ENCODE measurements at regions not wholly inside any gene's neighbourhood (a gene's known extent, or its start where the extent isn't known, plus 50 kb on each side); places are given as distances from the start of the nearest gene placed in this dataset.

DNA sequence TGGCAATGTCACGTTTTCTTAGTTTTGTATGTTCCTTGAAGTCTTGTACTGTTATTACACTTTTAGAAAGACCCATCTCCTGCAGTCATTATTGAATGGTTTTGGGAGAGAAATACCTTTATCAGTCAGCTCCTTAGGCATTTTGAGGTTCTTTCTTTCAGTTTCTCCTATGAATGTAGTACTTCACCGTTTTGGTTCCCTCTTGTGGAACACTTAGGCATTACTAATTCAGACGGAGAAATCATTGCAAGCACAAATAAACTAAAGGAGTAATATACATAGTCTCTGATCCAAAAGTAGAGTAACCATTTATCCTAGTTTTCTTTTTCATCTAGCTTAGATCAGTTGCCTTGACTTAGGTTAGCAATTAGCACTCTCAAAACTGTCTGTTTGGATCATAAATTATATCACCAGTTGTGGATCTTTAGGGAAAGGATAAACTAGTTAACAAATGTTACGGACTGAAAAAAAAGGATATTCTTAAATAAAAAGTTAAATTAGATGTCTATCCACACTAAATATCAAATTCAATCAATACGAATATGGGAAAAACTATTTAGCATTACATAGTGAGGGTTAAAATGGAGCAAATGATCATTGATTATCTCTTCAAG, 1538.3 kb upstream of the SEL1L start:
- TF ChIP-seq EZH2 (IDR thresholded peaks at IDR 0.05; ENCODE audit: insufficient read depth, poor library complexity, severe bottlenecking) (no peak), EZH2phosphoT487 (IDR thresholded peaks at IDR 0.05; ENCODE audit: insufficient read depth, low read depth) (no peak)
